ENCODE measurements at regions not wholly inside any gene's neighbourhood (a gene's known extent, or its start where the extent isn't known, plus 50 kb on each side); places are given as distances from the start of the nearest gene placed in this dataset.

- intact Hi-C loops (cut with micrococcal nuclease), result no loop called here
- Mint-ChIP-seq H3K4me1 (ENCODE audit: low read depth) (peaks cover 7% of the 10 kb centered on the region), H3K36me3 (ENCODE audit: low read depth) (no peaks in the 10 kb centered on the region), H3K9me3 (no peaks in the 10 kb centered on the region), H3K27me3 (no peaks in the 10 kb centered on the region), H3K4me3 (no peak overlapping the region), H3K27ac (no peak overlapping the region)
Measured at GRCh38 chr6:22657352-22657980, 88.1 kb downstream of the HDGFL1 start.

- H3K36me3 Mint-ChIP-seq (ENCODE audit: low read depth), result no peaks in the 10 kb centered on the region
- no peaks in the 10 kb centered on the region for H3K9me3 Mint-ChIP-seq
- no peaks in the 10 kb centered on the region for H3K27me3 Mint-ChIP-seq
- no peak overlapping the region for H3K4me3 Mint-ChIP-seq
- intact Hi-C loops (cut with micrococcal nuclease), result no loop called here
- H3K4me1 Mint-ChIP-seq (ENCODE audit: low read depth), result peaks cover 7% of the 10 kb centered on the region
- H3K27ac Mint-ChIP-seq, result no peak overlapping the region
Measured at GRCh38 chr6:22658183-22658582, 88.8 kb downstream of the HDGFL1 start.

GRCh38 chr6:22658934-22659333 is 89.6 kb downstream of the HDGFL1 start:
- H3K9me3 Mint-ChIP-seq, result peaks cover under 1% of the 10 kb centered on the region
- intact Hi-C loops (cut with micrococcal nuclease), result no loop called here
- peaks cover 7% of the 10 kb centered on the region for H3K4me1 Mint-ChIP-seq (ENCODE audit: low read depth)
- no peak overlapping the region for H3K4me3 Mint-ChIP-seq
- H3K36me3 Mint-ChIP-seq (ENCODE audit: low read depth), result no peaks in the 10 kb centered on the region
- H3K27ac Mint-ChIP-seq, result no peak overlapping the region
- H3K27me3 Mint-ChIP-seq, result no peaks in the 10 kb centered on the region

GRCh38 chr6:22664968-22665367 is 95.6 kb downstream of the HDGFL1 start:
- Mint-ChIP-seq H3K36me3 (ENCODE audit: low read depth) (no peaks in the 10 kb centered on the region), H3K27ac (no peak overlapping the region), H3K9me3 (peaks cover 9% of the 10 kb centered on the region), H3K4me3 (no peak overlapping the region), H3K4me1 (ENCODE audit: low read depth) (peaks cover 7% of the 10 kb centered on the region), H3K27me3 (no peaks in the 10 kb centered on the region)
- intact Hi-C loops (cut with micrococcal nuclease), result no loop called here

- peaks cover 5% of the 10 kb centered on the region for H3K4me1 Mint-ChIP-seq (ENCODE audit: low read depth)
- no peaks in the 10 kb centered on the region for H3K27me3 Mint-ChIP-seq
- peaks cover 9% of the 10 kb centered on the region for H3K9me3 Mint-ChIP-seq
- no peak overlapping the region for H3K27ac Mint-ChIP-seq
- intact Hi-C loops (cut with micrococcal nuclease), result no loop called here
- no peak overlapping the region for H3K4me3 Mint-ChIP-seq
- H3K36me3 Mint-ChIP-seq (ENCODE audit: low read depth), result no peaks in the 10 kb centered on the region
Measured at GRCh38 chr6:22666021-22666420, 96.7 kb downstream of the HDGFL1 start.

GRCh38 chr6:22666586-22666985 is 97.2 kb downstream of the HDGFL1 start:
- intact Hi-C loops (cut with micrococcal nuclease), result no loop called here
- H3K4me3 Mint-ChIP-seq, result no peak overlapping the region
- no peaks in the 10 kb centered on the region for H3K36me3 Mint-ChIP-seq (ENCODE audit: low read depth)
- H3K27me3 Mint-ChIP-seq, result no peaks in the 10 kb centered on the region
- H3K9me3 Mint-ChIP-seq, result peaks cover 9% of the 10 kb centered on the region
- no peaks in the 10 kb centered on the region for H3K4me1 Mint-ChIP-seq (ENCODE audit: low read depth)
- H3K27ac Mint-ChIP-seq, result no peak overlapping the region

GRCh38 chr6:22667855-22668254 is 98.5 kb downstream of the HDGFL1 start:
- no peaks in the 10 kb centered on the region for H3K27me3 Mint-ChIP-seq

GRCh38 chr6:22668307-22668706 is 98.9 kb downstream of the HDGFL1 start:
- Mint-ChIP-seq H3K27me3 (no peaks in the 10 kb centered on the region), H3K4me1 (ENCODE audit: low read depth) (no peaks in the 10 kb centered on the region), H3K4me3 (no peak overlapping the region), H3K27ac (no peak overlapping the region), H3K9me3 (peaks cover 9% of the 10 kb centered on the region), H3K36me3 (ENCODE audit: low read depth) (no peaks in the 10 kb centered on the region)
- intact Hi-C loops (cut with micrococcal nuclease), result no loop called here

More at GRCh38 chr6:22667855-22668254, 98.5 kb downstream of the HDGFL1 start:
- H3K27ac Mint-ChIP-seq, result no peak overlapping the region
- H3K4me1 Mint-ChIP-seq (ENCODE audit: low read depth), result no peaks in the 10 kb centered on the region
- H3K36me3 Mint-ChIP-seq (ENCODE audit: low read depth), result no peaks in the 10 kb centered on the region
- H3K4me3 Mint-ChIP-seq, result no peak overlapping the region
- H3K9me3 Mint-ChIP-seq, result peaks cover 9% of the 10 kb centered on the region
- intact Hi-C loops (cut with micrococcal nuclease), result no loop called here

- Mint-ChIP-seq H3K27me3 (no peaks in the 10 kb centered on the region), H3K9me3 (peaks cover 9% of the 10 kb centered on the region), H3K27ac (no peak overlapping the region), H3K4me3 (no peak overlapping the region), H3K36me3 (ENCODE audit: low read depth) (no peaks in the 10 kb centered on the region), H3K4me1 (ENCODE audit: low read depth) (no peaks in the 10 kb centered on the region)
- intact Hi-C loops (cut with micrococcal nuclease), result no loop called here
Measured at GRCh38 chr6:22668717-22669116, 99.4 kb downstream of the HDGFL1 start.

- Mint-ChIP-seq H3K9me3 (no peaks in the 10 kb centered on the region), H3K36me3 (ENCODE audit: low read depth) (no peaks in the 10 kb centered on the region), H3K27ac (no peak overlapping the region), H3K4me3 (no peak overlapping the region), H3K27me3 (no peaks in the 10 kb centered on the region), H3K4me1 (ENCODE audit: low read depth) (no peaks in the 10 kb centered on the region)
- intact Hi-C loops (cut with micrococcal nuclease), result no loop called here
Measured at GRCh38 chr6:22670605-22671004, 101.2 kb downstream of the HDGFL1 start.

- H3K9me3 Mint-ChIP-seq, result no peaks in the 10 kb centered on the region
- intact Hi-C loops (cut with micrococcal nuclease), result no loop called here
- H3K27ac Mint-ChIP-seq, result no peak overlapping the region
- H3K27me3 Mint-ChIP-seq, result no peaks in the 10 kb centered on the region
- H3K36me3 Mint-ChIP-seq (ENCODE audit: low read depth), result no peaks in the 10 kb centered on the region
- no peaks in the 10 kb centered on the region for H3K4me1 Mint-ChIP-seq (ENCODE audit: low read depth)
- no peak overlapping the region for H3K4me3 Mint-ChIP-seq
Measured at GRCh38 chr6:22673474-22673873, 104.1 kb downstream of the HDGFL1 start.

- H3K4me3 Mint-ChIP-seq, result no peak overlapping the region
- H3K9me3 Mint-ChIP-seq, result no peaks in the 10 kb centered on the region
- H3K36me3 Mint-ChIP-seq (ENCODE audit: low read depth), result no peaks in the 10 kb centered on the region
- H3K27me3 Mint-ChIP-seq, result no peaks in the 10 kb centered on the region
- no peak overlapping the region for H3K27ac Mint-ChIP-seq
- intact Hi-C loops (cut with micrococcal nuclease), result no loop called here
- H3K4me1 Mint-ChIP-seq (ENCODE audit: low read depth), result no peaks in the 10 kb centered on the region
Measured at GRCh38 chr6:22680950-22681349, 111.6 kb downstream of the HDGFL1 start.

GRCh38 chr6:22681761-22682160 is 112.4 kb downstream of the HDGFL1 start:
- H3K4me3 Mint-ChIP-seq, result no peak overlapping the region
- no peaks in the 10 kb centered on the region for H3K27me3 Mint-ChIP-seq
- H3K27ac Mint-ChIP-seq, result no peak overlapping the region
- H3K4me1 Mint-ChIP-seq (ENCODE audit: low read depth), result no peaks in the 10 kb centered on the region
- no peaks in the 10 kb centered on the region for H3K36me3 Mint-ChIP-seq (ENCODE audit: low read depth)
- intact Hi-C loops (cut with micrococcal nuclease), result no loop called here
- no peaks in the 10 kb centered on the region for H3K9me3 Mint-ChIP-seq

- H3K36me3 Mint-ChIP-seq (ENCODE audit: low read depth), result no peaks in the 10 kb centered on the region
- intact Hi-C loops (cut with micrococcal nuclease), result no loop called here
- H3K9me3 Mint-ChIP-seq, result no peaks in the 10 kb centered on the region
- no peak overlapping the region for H3K4me3 Mint-ChIP-seq
- no peaks in the 10 kb centered on the region for H3K27me3 Mint-ChIP-seq
- H3K4me1 Mint-ChIP-seq (ENCODE audit: low read depth), result no peaks in the 10 kb centered on the region
- H3K27ac Mint-ChIP-seq, result no peak overlapping the region
Measured at GRCh38 chr6:22682979-22683378, 113.6 kb downstream of the HDGFL1 start.

- no peaks in the 10 kb centered on the region for H3K27me3 Mint-ChIP-seq
- H3K27ac Mint-ChIP-seq, result no peak overlapping the region
- no peaks in the 10 kb centered on the region for H3K9me3 Mint-ChIP-seq
- H3K36me3 Mint-ChIP-seq (ENCODE audit: low read depth), result no peaks in the 10 kb centered on the region
- no peak overlapping the region for H3K4me3 Mint-ChIP-seq
- intact Hi-C loops (cut with micrococcal nuclease), result no loop called here
- no peaks in the 10 kb centered on the region for H3K4me1 Mint-ChIP-seq (ENCODE audit: low read depth)
Measured at GRCh38 chr6:22690446-22690845, 121.1 kb downstream of the HDGFL1 start.

Measured in dendritic cell treated with granulocyte-macrophage colony-stimulating factor and Interleukin-4, amounts not matched to agents 40 ng/mL and 50 ng/mL, for 4 days (primary cell).